Left ventricle myocardium superior (tissue), 1 donor: ENCODE measurements at regions not wholly inside any gene's neighbourhood (a gene's known extent, or its start where the extent isn't known, plus 50 kb on each side); places are given as distances from the start of the nearest gene placed in this dataset.
"Not testable (repeated sequence)": the region's sequence is repeated elsewhere in the genome, so short reads cannot be mapped to it uniquely, and the experiment has no call there.

Source experiments
- ATAC-seq: fragments of 200-7000 bp; cut with Tn5 transposase; one replicate; pipeline ENCODE4 v1.9.1; 2020; ENCODE audit warnings: mild to moderate bottlenecking, moderate library complexity
- DNase-seq: peaks from one replicate; pipeline ENCODE4 v3.0.0-alpha.2; 2020
- intact Hi-C: fragments of 100-400 bp; cut with micrococcal nuclease; formaldehyde crosslinking; loops from one replicate; pipeline ENCODE4 v1.11.0; 2022
- donor health status: DM: no; HTN: yes; CAD: no; lungs with severe emphysema.

- ATAC-seq = no peak
- DNase-seq = no peak
- intact Hi-C loops = no loop called here
These were observed 235.9 kb upstream of the RGS17 start for GRCh38 chr6:153367021-153367420.

- no peak for DNase-seq
- ATAC-seq = no peak
- intact Hi-C loops = no loop called here
These were observed 226.3 kb upstream of the RGS17 start for GRCh38 chr6:153357391-153357790.

- DNase-seq = no peak
- ATAC-seq = no peak
- intact Hi-C loops = no loop called here
These were observed 209.5 kb upstream of the RGS17 start for GRCh38 chr6:153340568-153340967.

GRCh38 chr6:153334121-153334520 is 203.0 kb upstream of the RGS17 start:
- intact Hi-C loops = no loop called here
- DNase-seq (no peak), ATAC-seq (no peak)

GRCh38 chr6:153331221-153331620 is 200.1 kb upstream of the RGS17 start:
- DNase-seq, intact Hi-C loops, ATAC-seq: not testable (repeated sequence)

GRCh38 chr6:153328194-153328593 is 197.1 kb upstream of the RGS17 start:
- intact Hi-C loops = no loop called here
- ATAC-seq (no peak), DNase-seq (no peak)

GRCh38 chr6:153325661-153326060 is 194.6 kb upstream of the RGS17 start:
- ATAC-seq (no peak), DNase-seq (no peak)
- intact Hi-C loops = no loop called here

- DNase-seq (peak; percentile 44), ATAC-seq (no peak)
- intact Hi-C loops = no loop called here
These were observed 181.6 kb upstream of the RGS17 start for GRCh38 chr6:153312634-153313033.

- DNase-seq = no peak
- ATAC-seq = no peak
- intact Hi-C loops = no loop called here
These were observed 178.6 kb upstream of the RGS17 start for GRCh38 chr6:153309651-153310050.

- intact Hi-C loops = no loop called here
- DNase-seq = no peak
- ATAC-seq = no peak
These were observed 171.1 kb upstream of the RGS17 start for GRCh38 chr6:153302133-153302532.

- no peak for ATAC-seq
- intact Hi-C loops = no loop called here
- no peak for DNase-seq
These were observed 170.5 kb upstream of the RGS17 start for GRCh38 chr6:153301602-153302001.

GRCh38 chr6:153282456-153282855 is 151.4 kb upstream of the RGS17 start:
- ATAC-seq, DNase-seq, intact Hi-C loops: not testable (repeated sequence)

- ATAC-seq (no peak), DNase-seq (no peak)
- intact Hi-C loops = no loop called here
These were observed 144.9 kb upstream of the RGS17 start for GRCh38 chr6:153275997-153276396.

- intact Hi-C loops = no loop called here
- ATAC-seq (no peak), DNase-seq (no peak)
These were observed 141.3 kb upstream of the RGS17 start for GRCh38 chr6:153272201-153272980.

- DNase-seq = no peak
- intact Hi-C loops = no loop called here
- ATAC-seq = no peak
These were observed 132.4 kb upstream of the RGS17 start for GRCh38 chr6:153263489-153263888.

GRCh38 chr6:153251326-153251725 is 120.2 kb upstream of the RGS17 start:
- no peak for ATAC-seq
- no peak for DNase-seq
- intact Hi-C loops = no loop called here

GRCh38 chr6:153237670-153238069 is 106.6 kb upstream of the RGS17 start:
- DNase-seq = no peak
- no peak for ATAC-seq
- intact Hi-C loops = no loop called here

- ATAC-seq (no peak), DNase-seq (peak; percentile 47)
- intact Hi-C loops = no loop called here
These were observed 100.1 kb upstream of the RGS17 start for GRCh38 chr6:153231048-153231646.

- intact Hi-C loops = no loop called here
- DNase-seq (no peak), ATAC-seq (no peak)
These were observed 87.2 kb upstream of the RGS17 start for GRCh38 chr6:153218184-153218792.

- no peak for ATAC-seq
- intact Hi-C loops = no loop called here
- DNase-seq = no peak
These were observed 85.7 kb upstream of the RGS17 start for GRCh38 chr6:153216789-153217188.

- intact Hi-C loops = no loop called here
- ATAC-seq (no peak), DNase-seq (no peak)
These were observed 84.2 kb upstream of the RGS17 start for GRCh38 chr6:153215242-153215641.
